GM23338 (cell line): ENCODE measurements at regions not wholly inside any gene's neighbourhood (a gene's known extent, or its start where the extent isn't known, plus 50 kb on each side); places are given as distances from the start of the nearest gene placed in this dataset.
A peak's percentile ranks its signal among the peaks of the same experiment; 100 is the strongest.

ENCODE experiments used
- ATAC-seq: fragments of 200-7000 bp; cut with Tn5 transposase; 3 replicates; pipeline ENCODE4 v1.9.1; 2020
- DNase-seq: peaks from one replicate; pipeline ENCODE4 v3.0.0-alpha.2; 2015; ENCODE audit warnings: low spot score
- H2AFZ ChIP-seq: fragments of 200-600 bp; sonication (generic); 2 replicates; pipeline ENCODE4 v1.8.0; 2016; ENCODE audit warnings: antibody characterized with exemption, mild to moderate bottlenecking, moderate library complexity
- H3F3A ChIP-seq: fragments of 200-600 bp; sonication (generic); replicated peaks from 2 replicates; pipeline ENCODE4 v1.8.0; 2017; ENCODE audit warnings: antibody characterized with exemption, mixed run types, low read depth
- H3K27ac ChIP-seq: fragments of 200-600 bp; sonication (generic); 2 replicates; pipeline ENCODE4 v1.6.1; 2016; ENCODE audit warnings: low read depth
- H3K27me3 ChIP-seq: fragments of 200-600 bp; sonication (generic); 2 replicates; pipeline ENCODE4 v1.8.0; 2016; ENCODE audit warnings: mild to moderate bottlenecking, mixed run types, moderate library complexity; ENCODE audit not compliant: insufficient read depth
- H3K36me3 ChIP-seq: fragments of 200-600 bp; sonication (generic); 2 replicates; pipeline ENCODE4 v1.8.0; 2016; ENCODE audit warnings: mild to moderate bottlenecking; ENCODE audit not compliant: insufficient read depth
- H3K4me1 ChIP-seq: fragments of 200-600 bp; sonication (generic); 2 replicates; pipeline ENCODE4 v1.8.0; 2016; ENCODE audit warnings: mild to moderate bottlenecking, moderate library complexity; ENCODE audit not compliant: insufficient read depth
- H3K4me2 ChIP-seq: fragments of 200-600 bp; sonication (generic); 2 replicates; pipeline ENCODE4 v1.7.1; 2017; ENCODE audit warnings: mixed run types
- H3K4me3 ChIP-seq: fragments of 200-600 bp; sonication (generic); 2 replicates; pipeline ENCODE4 v1.6.1; 2016; ENCODE audit warnings: mixed run types
- H3K79me2 ChIP-seq: fragments of 200-600 bp; sonication (generic); replicated peaks from 2 replicates; pipeline ENCODE4 v1.8.0; 2017; ENCODE audit warnings: mild to moderate bottlenecking; ENCODE audit not compliant: insufficient read depth
- H3K9me2 ChIP-seq: fragments of 200-600 bp; sonication (generic); 2 replicates; pipeline ENCODE4 v1.8.0; 2017; ENCODE audit not compliant: insufficient read depth
- H4K20me1 ChIP-seq: fragments of 200-600 bp; sonication (generic); replicated peaks from 2 replicates; pipeline ENCODE4 v1.8.0; 2017; ENCODE audit warnings: mild to moderate bottlenecking; ENCODE audit not compliant: insufficient read depth
- H3K27ac Mint-ChIP-seq: 2 replicates; pipeline ENCODE4 v1.8.0; 2020; ENCODE audit warnings: inconsistent platforms, mild to moderate bottlenecking, moderate library complexity, mixed read lengths
- H3K27me3 Mint-ChIP-seq: 3 replicates; pipeline ENCODE4 v1.8.0; 2022; ENCODE audit warnings: low read depth, mild to moderate bottlenecking, moderate library complexity, mixed read lengths, inconsistent platforms; ENCODE audit not compliant: insufficient read depth, poor library complexity
- H3K36me3 Mint-ChIP-seq: 3 replicates; pipeline ENCODE4 v1.8.0; 2021; ENCODE audit warnings: low read depth, mild to moderate bottlenecking, inconsistent platforms, moderate library complexity, mixed read lengths
- H3K4me1 Mint-ChIP-seq: 3 replicates; pipeline ENCODE4 v1.8.0; 2020; ENCODE audit warnings: mild to moderate bottlenecking, inconsistent platforms, mixed read lengths
- H3K4me3 Mint-ChIP-seq: 3 replicates; pipeline ENCODE4 v1.8.0; 2021; ENCODE audit warnings: moderate library complexity, mild to moderate bottlenecking, inconsistent platforms, mixed read lengths
- H3K9me3 Mint-ChIP-seq: 3 replicates; pipeline ENCODE4 v1.8.0; 2020; ENCODE audit warnings: moderate library complexity, mild to moderate bottlenecking, inconsistent platforms, mixed read lengths
- CREB1 ChIP-seq: fragments of 250-450 bp; sonication (Bioruptor Pico); IDR thresholded peaks from 2 replicates; pipeline ENCODE4 v1.5.0; 2020; ENCODE audit warnings: low read depth, mild to moderate bottlenecking, moderate library complexity
- EZH2 ChIP-seq: fragments of 200-600 bp; sonication (generic); IDR thresholded peaks from one replicate; pipeline ENCODE4 v1.8.0; 2017; ENCODE audit warnings: antibody characterized with exemption, mild to moderate bottlenecking, low read depth; ENCODE audit not compliant: unreplicated experiment
- EZH2phosphoT487 ChIP-seq: fragments of 200-600 bp; sonication (generic); IDR thresholded peaks from one replicate; pipeline ENCODE4 v1.8.1; 2018; ENCODE audit warnings: antibody characterized with exemption; ENCODE audit not compliant: unreplicated experiment
- JUNB ChIP-seq: IDR thresholded peaks from one replicate; pipeline ENCODE4 v1.6.1; 2016; ENCODE audit warnings: antibody characterized with exemption; ENCODE audit not compliant: unreplicated experiment
- NANOG ChIP-seq: IDR thresholded peaks from 2 replicates; pipeline ENCODE4 v1.6.1; 2016; ENCODE audit warnings: antibody characterized with exemption, borderline replicate concordance
- POLR2AphosphoS5 ChIP-seq: IDR thresholded peaks from 2 replicates; pipeline ENCODE4 v1.6.1; 2016; ENCODE audit warnings: antibody characterized with exemption, low read depth
- STAT1 ChIP-seq: IDR thresholded peaks from one replicate; pipeline ENCODE4 v1.6.1; 2016; ENCODE audit warnings: antibody characterized with exemption; ENCODE audit not compliant: unreplicated experiment
- ZNF114 ChIP-seq: fragments of 250-450 bp; sonication (Bioruptor Pico); IDR thresholded peaks from 2 replicates; pipeline ENCODE4 v1.5.0; 2020; ENCODE audit warnings: mild to moderate bottlenecking, moderate library complexity
- ZNF331 ChIP-seq: fragments of 250-450 bp; sonication (Bioruptor Pico); IDR thresholded peaks from 2 replicates; pipeline ENCODE4 v1.5.0; 2020; ENCODE audit warnings: low read depth, mild to moderate bottlenecking, moderate library complexity
- TF ChIP-seq, protein P1 (sequence below), 2 experiments: fragments of 200-600 bp in 1 of 2; sonication (generic) in 1 of 2; conservative IDR thresholded peaks; 2 replicates each; pipeline versions ENCODE4 v1.5.1 to v1.6.1; 2016 to 2017; ENCODE audit warnings: antibody characterized with exemption in 2 of 2, low read depth in 2 of 2, mild to moderate bottlenecking in 2 of 2, moderate library complexity in 1 of 2
- TF ChIP-seq, protein P2 (sequence below): fragments of 250-450 bp; sonication (Bioruptor Pico); IDR thresholded peaks from 2 replicates; pipeline ENCODE4 v1.5.0; 2020; ENCODE audit warnings: mild to moderate bottlenecking, moderate library complexity
- TF ChIP-seq, protein P3 (sequence below): IDR thresholded peaks from 2 replicates; pipeline ENCODE4 v1.6.1; 2016; ENCODE audit warnings: antibody characterized with exemption
- TF ChIP-seq, protein P4 (sequence below): IDR thresholded peaks from one replicate; pipeline ENCODE4 v1.6.1; 2018; ENCODE audit warnings: antibody characterized with exemption; ENCODE audit not compliant: unreplicated experiment

DNA sequence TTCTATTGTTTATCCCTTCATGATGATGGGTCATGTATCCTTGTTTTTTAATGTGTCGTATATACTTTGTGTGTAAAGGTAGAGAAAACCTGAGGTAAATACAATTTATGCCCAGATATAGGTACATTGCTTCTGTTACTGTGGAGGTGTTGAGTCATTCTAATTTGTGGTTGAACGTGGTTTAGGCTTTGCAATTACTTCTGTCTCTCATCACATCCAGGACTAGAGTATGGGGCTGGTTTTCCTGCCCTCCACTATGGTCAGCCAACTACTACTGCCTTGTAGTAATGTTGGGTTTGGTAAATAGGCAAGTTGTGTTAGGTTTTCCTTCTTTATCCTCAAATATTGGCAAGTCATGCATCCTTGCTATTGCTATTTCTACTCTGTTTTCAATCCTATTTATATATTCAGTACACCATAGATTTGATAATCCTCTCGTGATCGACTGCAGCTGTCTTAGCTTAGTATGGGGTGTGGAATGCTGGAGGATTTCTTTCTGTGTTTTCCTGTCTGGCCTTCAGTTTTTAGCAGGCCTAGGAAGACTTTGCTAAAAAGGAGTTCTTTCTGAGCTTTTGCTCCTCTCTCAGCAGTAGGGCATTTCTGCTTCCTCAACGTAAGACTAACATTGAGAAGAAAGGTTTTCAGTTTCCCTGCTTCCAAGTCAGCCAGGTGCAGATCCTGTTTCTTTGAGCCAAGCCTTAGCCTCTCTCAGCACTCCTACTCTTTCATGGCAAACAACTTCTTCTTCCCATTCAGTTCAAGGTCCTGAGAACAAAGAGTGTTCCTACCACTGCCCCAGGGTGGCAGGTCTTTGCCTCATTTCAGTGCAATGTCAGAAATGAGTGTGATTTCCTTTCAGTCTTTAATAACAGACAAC is 844.4 kb upstream of the CDH18 start:
- Histone ChIP-seq H3K4me2 (no peak overlapping the region; the same call in 1 of the 2 replicates), H2AFZ (peak overlapping the region; percentile 84), H3F3A (no peaks in the 10 kb centered on the region), H3K4me1 (peaks cover 4% of the 10 kb centered on the region; the same call in 1 of the 2 replicates), H3K9me2 (peaks cover 6% of the 10 kb centered on the region; the same call in 1 of the 2 replicates), H3K27me3 (no peaks in the 10 kb centered on the region), H3K36me3 (no peaks in the 10 kb centered on the region), H3K79me2 (no peaks in the 10 kb centered on the region), H3K4me3 (no peak overlapping the region), H4K20me1 (no peaks in the 10 kb centered on the region), H3K27ac (peak overlapping the region; percentile 46; the same call in 1 of the 2 replicates)
- no peak for TF ChIP-seq CREB1 (CRISPR knock-in tag)
- no peak for TF ChIP-seq EZH2
- TF ChIP-seq STAT1: no peak
- TF ChIP-seq, protein P1, sequence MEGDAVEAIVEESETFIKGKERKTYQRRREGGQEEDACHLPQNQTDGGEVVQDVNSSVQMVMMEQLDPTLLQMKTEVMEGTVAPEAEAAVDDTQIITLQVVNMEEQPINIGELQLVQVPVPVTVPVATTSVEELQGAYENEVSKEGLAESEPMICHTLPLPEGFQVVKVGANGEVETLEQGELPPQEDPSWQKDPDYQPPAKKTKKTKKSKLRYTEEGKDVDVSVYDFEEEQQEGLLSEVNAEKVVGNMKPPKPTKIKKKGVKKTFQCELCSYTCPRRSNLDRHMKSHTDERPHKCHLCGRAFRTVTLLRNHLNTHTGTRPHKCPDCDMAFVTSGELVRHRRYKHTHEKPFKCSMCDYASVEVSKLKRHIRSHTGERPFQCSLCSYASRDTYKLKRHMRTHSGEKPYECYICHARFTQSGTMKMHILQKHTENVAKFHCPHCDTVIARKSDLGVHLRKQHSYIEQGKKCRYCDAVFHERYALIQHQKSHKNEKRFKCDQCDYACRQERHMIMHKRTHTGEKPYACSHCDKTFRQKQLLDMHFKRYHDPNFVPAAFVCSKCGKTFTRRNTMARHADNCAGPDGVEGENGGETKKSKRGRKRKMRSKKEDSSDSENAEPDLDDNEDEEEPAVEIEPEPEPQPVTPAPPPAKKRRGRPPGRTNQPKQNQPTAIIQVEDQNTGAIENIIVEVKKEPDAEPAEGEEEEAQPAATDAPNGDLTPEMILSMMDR (conservative IDR thresholded peaks at IDR 0.05; ENCODE audit: low read depth in 2 of 2): no peak
- TF ChIP-seq, protein P2, sequence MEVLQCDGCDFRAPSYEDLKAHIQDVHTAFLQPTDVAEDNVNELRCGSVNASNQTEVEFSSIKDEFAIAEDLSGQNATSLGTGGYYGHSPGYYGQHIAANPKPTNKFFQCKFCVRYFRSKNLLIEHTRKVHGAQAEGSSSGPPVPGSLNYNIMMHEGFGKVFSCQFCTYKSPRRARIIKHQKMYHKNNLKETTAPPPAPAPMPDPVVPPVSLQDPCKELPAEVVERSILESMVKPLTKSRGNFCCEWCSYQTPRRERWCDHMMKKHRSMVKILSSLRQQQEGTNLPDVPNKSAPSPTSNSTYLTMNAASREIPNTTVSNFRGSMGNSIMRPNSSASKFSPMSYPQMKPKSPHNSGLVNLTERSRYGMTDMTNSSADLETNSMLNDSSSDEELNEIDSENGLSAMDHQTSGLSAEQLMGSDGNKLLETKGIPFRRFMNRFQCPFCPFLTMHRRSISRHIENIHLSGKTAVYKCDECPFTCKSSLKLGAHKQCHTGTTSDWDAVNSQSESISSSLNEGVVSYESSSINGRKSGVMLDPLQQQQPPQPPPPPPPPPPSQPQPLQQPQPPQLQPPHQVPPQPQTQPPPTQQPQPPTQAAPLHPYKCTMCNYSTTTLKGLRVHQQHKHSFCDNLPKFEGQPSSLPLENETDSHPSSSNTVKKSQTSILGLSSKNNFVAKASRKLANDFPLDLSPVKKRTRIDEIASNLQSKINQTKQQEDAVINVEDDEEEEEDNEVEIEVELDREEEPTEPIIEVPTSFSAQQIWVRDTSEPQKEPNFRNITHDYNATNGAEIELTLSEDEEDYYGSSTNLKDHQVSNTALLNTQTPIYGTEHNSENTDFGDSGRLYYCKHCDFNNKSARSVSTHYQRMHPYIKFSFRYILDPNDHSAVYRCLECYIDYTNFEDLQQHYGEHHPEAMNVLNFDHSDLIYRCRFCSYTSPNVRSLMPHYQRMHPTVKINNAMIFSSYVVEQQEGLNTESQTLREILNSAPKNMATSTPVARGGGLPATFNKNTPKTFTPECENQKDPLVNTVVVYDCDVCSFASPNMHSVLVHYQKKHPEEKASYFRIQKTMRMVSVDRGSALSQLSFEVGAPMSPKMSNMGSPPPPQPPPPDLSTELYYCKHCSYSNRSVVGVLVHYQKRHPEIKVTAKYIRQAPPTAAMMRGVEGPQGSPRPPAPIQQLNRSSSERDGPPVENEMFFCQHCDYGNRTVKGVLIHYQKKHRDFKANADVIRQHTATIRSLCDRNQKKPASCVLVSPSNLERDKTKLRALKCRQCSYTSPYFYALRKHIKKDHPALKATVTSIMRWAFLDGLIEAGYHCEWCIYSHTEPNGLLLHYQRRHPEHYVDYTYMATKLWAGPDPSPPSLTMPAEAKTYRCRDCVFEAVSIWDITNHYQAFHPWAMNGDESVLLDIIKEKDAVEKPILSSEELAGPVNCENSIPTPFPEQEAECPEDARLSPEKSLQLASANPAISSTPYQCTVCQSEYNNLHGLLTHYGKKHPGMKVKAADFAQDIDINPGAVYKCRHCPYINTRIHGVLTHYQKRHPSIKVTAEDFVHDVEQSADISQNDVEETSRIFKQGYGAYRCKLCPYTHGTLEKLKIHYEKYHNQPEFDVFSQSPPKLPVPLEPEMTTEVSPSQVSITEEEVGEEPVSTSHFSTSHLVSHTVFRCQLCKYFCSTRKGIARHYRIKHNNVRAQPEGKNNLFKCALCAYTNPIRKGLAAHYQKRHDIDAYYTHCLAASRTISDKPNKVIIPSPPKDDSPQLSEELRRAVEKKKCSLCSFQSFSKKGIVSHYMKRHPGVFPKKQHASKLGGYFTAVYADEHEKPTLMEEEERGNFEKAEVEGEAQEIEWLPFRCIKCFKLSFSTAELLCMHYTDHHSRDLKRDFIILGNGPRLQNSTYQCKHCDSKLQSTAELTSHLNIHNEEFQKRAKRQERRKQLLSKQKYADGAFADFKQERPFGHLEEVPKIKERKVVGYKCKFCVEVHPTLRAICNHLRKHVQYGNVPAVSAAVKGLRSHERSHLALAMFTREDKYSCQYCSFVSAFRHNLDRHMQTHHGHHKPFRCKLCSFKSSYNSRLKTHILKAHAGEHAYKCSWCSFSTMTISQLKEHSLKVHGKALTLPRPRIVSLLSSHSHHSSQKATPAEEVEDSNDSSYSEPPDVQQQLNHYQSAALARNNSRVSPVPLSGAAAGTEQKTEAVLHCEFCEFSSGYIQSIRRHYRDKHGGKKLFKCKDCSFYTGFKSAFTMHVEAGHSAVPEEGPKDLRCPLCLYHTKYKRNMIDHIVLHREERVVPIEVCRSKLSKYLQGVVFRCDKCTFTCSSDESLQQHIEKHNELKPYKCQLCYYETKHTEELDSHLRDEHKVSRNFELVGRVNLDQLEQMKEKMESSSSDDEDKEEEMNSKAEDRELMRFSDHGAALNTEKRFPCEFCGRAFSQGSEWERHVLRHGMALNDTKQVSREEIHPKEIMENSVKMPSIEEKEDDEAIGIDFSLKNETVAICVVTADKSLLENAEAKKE (CRISPR knock-in tag): no peak; the same call in 1 of the 2 replicates
- no peak for TF ChIP-seq NANOG
- no peak for TF ChIP-seq EZH2phosphoT487
- TF ChIP-seq JUNB: no peak
- TF ChIP-seq, protein P3, sequence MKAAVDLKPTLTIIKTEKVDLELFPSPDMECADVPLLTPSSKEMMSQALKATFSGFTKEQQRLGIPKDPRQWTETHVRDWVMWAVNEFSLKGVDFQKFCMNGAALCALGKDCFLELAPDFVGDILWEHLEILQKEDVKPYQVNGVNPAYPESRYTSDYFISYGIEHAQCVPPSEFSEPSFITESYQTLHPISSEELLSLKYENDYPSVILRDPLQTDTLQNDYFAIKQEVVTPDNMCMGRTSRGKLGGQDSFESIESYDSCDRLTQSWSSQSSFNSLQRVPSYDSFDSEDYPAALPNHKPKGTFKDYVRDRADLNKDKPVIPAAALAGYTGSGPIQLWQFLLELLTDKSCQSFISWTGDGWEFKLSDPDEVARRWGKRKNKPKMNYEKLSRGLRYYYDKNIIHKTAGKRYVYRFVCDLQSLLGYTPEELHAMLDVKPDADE: no peak
- TF ChIP-seq ZNF331: no peak
- TF ChIP-seq POLR2AphosphoS5: no peak
- TF ChIP-seq ZNF114 (CRISPR knock-in tag): no peak
- TF ChIP-seq, protein P4, sequence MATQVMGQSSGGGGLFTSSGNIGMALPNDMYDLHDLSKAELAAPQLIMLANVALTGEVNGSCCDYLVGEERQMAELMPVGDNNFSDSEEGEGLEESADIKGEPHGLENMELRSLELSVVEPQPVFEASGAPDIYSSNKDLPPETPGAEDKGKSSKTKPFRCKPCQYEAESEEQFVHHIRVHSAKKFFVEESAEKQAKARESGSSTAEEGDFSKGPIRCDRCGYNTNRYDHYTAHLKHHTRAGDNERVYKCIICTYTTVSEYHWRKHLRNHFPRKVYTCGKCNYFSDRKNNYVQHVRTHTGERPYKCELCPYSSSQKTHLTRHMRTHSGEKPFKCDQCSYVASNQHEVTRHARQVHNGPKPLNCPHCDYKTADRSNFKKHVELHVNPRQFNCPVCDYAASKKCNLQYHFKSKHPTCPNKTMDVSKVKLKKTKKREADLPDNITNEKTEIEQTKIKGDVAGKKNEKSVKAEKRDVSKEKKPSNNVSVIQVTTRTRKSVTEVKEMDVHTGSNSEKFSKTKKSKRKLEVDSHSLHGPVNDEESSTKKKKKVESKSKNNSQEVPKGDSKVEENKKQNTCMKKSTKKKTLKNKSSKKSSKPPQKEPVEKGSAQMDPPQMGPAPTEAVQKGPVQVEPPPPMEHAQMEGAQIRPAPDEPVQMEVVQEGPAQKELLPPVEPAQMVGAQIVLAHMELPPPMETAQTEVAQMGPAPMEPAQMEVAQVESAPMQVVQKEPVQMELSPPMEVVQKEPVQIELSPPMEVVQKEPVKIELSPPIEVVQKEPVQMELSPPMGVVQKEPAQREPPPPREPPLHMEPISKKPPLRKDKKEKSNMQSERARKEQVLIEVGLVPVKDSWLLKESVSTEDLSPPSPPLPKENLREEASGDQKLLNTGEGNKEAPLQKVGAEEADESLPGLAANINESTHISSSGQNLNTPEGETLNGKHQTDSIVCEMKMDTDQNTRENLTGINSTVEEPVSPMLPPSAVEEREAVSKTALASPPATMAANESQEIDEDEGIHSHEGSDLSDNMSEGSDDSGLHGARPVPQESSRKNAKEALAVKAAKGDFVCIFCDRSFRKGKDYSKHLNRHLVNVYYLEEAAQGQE: no peak
- H3K27me3 Mint-ChIP-seq: no peaks in the 10 kb centered on the region
- H3K4me1 Mint-ChIP-seq: peaks cover 7% of the 10 kb centered on the region; the same call in 2 of the 3 replicates
- peak; percentile 87 for ATAC-seq
- peak; percentile 8 for DNase-seq
- peak overlapping the region; percentile 65 for H3K27ac Mint-ChIP-seq
- no peak overlapping the region for H3K4me3 Mint-ChIP-seq
- H3K36me3 Mint-ChIP-seq: no peaks in the 10 kb centered on the region
- no peaks in the 10 kb centered on the region for H3K9me3 Mint-ChIP-seq
